Retinal pigment epithelial cell (primary cell): ENCODE measurements at regions not wholly inside any gene's neighbourhood (a gene's known extent, or its start where the extent isn't known, plus 50 kb on each side); places are given as distances from the start of the nearest gene placed in this dataset.
"Not testable (repeated sequence)": the region's sequence is repeated elsewhere in the genome, so short reads cannot be mapped to it uniquely, and the experiment has no call there.

Source experiments
- DNase-seq: peaks from one replicate; pipeline ENCODE4 v3.0.0-alpha.2; 2010; ENCODE audit warnings: low read depth
- H3K4me3 ChIP-seq: 2 replicates; pipeline ENCODE4 v1.5.1; 2011; ENCODE audit warnings: mild to moderate bottlenecking, low read length, control low read depth, moderate library complexity
- TF ChIP-seq, protein P1 (sequence below): conservative IDR thresholded peaks from 2 replicates; pipeline ENCODE4 v1.5.1; 2011; ENCODE audit warnings: low read depth, low read length, control low read depth, inconsistent platforms

DNA sequence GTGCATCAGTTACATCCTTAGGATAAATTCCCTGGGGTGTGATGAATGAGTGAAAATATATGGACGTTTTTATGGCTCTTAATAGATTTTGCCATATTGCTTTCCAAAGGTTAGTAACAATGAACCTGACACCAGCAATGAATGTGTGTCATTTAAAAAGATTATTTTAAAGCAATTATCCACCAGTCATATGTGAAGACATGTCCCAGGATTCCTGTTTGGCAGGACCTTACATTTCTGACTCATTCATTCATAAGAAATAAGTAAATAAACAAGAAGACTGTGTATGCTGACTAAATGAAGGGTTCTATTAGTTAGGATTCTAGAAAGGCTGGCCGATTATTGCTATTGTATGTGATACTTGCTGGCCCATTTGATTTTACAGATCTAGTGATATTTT is 201.5 kb downstream of the SOX2 start:
- no peak overlapping the region for H3K4me3 ChIP-seq
- TF ChIP-seq, protein P1, sequence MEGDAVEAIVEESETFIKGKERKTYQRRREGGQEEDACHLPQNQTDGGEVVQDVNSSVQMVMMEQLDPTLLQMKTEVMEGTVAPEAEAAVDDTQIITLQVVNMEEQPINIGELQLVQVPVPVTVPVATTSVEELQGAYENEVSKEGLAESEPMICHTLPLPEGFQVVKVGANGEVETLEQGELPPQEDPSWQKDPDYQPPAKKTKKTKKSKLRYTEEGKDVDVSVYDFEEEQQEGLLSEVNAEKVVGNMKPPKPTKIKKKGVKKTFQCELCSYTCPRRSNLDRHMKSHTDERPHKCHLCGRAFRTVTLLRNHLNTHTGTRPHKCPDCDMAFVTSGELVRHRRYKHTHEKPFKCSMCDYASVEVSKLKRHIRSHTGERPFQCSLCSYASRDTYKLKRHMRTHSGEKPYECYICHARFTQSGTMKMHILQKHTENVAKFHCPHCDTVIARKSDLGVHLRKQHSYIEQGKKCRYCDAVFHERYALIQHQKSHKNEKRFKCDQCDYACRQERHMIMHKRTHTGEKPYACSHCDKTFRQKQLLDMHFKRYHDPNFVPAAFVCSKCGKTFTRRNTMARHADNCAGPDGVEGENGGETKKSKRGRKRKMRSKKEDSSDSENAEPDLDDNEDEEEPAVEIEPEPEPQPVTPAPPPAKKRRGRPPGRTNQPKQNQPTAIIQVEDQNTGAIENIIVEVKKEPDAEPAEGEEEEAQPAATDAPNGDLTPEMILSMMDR = no peak
- no peak for DNase-seq

DNA sequence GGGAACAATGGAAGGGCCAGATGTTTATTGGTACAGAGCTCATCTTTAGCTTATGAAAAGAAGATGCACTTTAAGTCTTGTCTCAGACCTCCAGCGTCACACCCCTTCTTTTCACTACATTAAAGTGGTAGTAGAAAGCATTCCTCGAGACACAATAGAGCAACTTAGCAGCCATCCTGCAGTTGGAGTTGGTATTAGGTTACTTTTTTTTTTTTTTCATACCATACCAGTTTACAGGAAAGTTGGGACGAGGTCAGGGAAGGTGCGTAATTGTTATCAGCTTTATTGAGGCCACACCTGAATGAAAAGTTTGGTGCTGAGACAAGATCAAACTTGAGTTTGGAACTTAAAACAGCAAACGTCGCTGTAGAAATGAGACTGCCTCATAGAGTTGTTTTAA is 203.8 kb downstream of the SOX2 start:
- DNase-seq = no peak
- H3K4me3 ChIP-seq = no peak overlapping the region
- TF ChIP-seq, protein P1 = no peak

DNA sequence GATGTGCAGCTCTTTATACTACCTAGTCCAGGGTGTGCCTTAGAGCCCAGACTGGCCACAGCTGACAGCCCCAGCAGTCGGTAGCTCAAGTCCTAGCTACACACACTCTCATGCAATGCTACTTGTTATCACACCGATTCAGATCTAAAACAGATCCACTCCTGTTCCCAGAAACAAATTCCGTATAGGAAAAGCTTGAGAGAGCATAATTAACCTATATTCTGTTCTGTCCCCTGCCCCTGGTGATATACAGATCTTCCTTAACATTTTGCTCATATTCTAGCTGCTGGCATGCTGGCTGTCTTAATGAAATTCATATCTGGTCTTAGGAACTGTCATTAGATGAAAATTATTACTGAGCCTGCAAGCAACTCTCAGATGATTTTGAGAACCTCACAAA is 204.3 kb downstream of the SOX2 start:
- H3K4me3 ChIP-seq = no peak overlapping the region

DNA sequence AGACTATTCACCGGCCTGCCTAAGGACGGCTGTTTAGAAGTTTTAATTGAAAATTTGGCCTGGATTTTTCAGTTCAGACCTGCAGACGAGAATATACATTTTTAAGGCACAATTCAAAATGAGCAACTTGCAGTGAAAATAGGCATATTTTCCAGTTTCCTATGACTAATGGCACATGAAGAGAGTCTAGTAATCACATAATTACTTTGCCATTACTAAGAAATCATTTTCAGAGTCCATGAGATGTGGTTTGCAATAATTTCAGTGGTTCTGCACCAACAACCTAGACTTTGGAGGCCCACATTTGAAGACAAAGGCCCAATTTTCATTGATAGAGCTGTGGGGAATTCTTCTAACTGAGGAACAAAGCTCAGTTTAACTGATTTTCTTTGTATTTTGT is 205.3 kb downstream of the SOX2 start:
- H3K4me3 ChIP-seq = no peak overlapping the region
- TF ChIP-seq, protein P1 = no peak
- DNase-seq = no peak

More for the DNA sequence above, 204.3 kb downstream of the SOX2 start:
- no peak for DNase-seq
- TF ChIP-seq, protein P1 = no peak

DNA sequence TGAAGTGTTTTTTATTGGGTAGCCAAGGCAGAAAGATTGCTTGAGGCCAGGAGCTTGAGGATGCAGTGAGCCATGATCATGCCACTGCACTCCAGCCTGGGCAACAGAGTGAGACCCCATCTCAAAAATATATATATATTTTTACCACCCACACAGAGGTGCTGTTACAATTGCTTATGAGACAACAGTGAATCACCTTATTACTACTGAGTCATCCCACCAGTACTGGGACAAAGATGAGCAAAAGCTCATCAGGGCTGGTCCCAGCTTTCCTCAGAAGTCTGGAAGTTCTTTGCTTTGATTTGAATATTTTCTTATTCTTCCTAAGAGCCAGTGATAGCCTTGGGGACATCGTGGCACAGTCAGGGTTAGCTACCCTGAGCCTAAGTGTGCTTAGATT is 207.7 kb downstream of the SOX2 start:
- no peak for DNase-seq
- TF ChIP-seq, protein P1 = no peak
- H3K4me3 ChIP-seq = no peak overlapping the region

DNA sequence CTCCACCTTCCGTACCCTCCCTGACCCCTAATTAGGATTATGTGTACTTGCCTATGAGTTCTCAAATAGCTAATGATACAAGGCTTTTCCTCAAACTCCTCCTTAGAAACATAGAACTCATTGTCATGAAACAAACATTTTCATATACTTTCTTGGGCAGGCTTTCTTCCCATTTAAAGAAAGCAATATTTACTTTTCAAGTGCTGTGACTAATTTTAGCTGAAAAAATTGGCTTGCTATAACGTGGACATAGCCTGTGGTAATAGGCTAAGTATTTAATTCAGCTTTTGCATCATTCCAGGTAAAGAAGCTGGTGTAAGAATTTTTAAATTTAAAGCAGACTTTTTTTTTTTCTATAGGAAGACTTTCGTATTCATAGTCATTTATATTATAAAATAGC is 208.7 kb downstream of the SOX2 start:
- no peak for DNase-seq
- TF ChIP-seq, protein P1 = no peak
- no peak overlapping the region for H3K4me3 ChIP-seq

DNA sequence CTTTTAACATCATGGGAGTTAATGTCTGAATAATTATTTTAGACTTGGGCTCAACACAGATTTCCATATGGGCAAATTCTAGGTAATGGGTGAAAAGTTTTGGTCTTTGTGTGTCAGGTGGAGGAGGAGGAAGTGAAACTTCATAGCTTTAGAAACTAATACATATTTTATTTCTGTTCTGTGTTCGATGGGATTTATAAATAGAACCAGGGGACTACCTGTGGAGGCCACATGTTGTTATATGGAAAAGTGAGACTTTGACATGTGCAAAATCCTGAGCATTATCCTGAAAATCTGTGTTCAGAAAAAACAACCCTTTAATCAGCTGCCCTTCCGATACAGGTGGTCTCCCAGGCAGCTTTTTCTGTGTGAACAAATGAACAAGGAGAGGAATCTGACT is 209.5 kb downstream of the SOX2 start:
- DNase-seq = no peak
- no peak overlapping the region for H3K4me3 ChIP-seq
- TF ChIP-seq, protein P1 = no peak

DNA sequence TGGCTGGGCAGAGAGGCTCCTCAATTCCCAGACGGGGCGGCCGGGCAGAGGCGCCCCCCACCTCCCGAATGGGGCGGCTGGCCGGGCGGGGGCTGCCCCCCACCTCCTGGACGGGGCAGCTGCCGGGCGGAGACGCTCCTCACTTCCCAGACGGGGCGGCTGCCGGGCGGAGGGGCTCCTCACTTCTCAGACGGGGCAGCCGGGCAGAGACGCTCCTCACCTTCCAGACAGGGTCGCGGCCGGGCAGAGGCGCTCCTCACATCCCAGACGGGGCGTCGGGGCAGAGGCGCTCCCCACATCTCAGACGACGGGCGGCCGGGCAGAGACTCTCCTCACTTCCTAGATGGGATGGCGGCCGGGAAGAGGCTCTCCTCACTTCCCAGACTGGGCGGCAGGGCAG is 214.1 kb downstream of the SOX2 start:
- not testable (repeated sequence) for DNase-seq, H3K4me3 ChIP-seq
